Activated naive CD8-positive, alpha-beta T cell treated with anti-CD3 and anti-CD28 coated beads for 36 hours (primary cell): ENCODE measurements at regions not wholly inside any gene's neighbourhood (a gene's known extent, or its start where the extent isn't known, plus 50 kb on each side); places are given as distances from the start of the nearest gene placed in this dataset.

ENCODE experiments used
- DNase-seq: peaks from one replicate; pipeline ENCODE4 v3.0.0; 2021
- H3K27ac Mint-ChIP-seq: one replicate; pipeline ENCODE4 v1.8.0; 2022; ENCODE audit warnings: mild to moderate bottlenecking, moderate library complexity, mixed read lengths
- H3K27me3 Mint-ChIP-seq: one replicate; pipeline ENCODE4 v1.8.0; 2022; ENCODE audit warnings: mild to moderate bottlenecking, mixed read lengths
- H3K36me3 Mint-ChIP-seq: one replicate; pipeline ENCODE4 v1.8.0; 2021; ENCODE audit warnings: mild to moderate bottlenecking, mixed read lengths
- H3K4me1 Mint-ChIP-seq: one replicate; pipeline ENCODE4 v1.8.0; 2021; ENCODE audit warnings: mixed read lengths
- H3K4me3 Mint-ChIP-seq: one replicate; pipeline ENCODE4 v1.8.0; 2022; ENCODE audit warnings: mild to moderate bottlenecking, moderate library complexity, mixed read lengths
- H3K9me3 Mint-ChIP-seq: one replicate; pipeline ENCODE4 v1.8.0; 2022; ENCODE audit warnings: mixed read lengths

- no peaks in the 10 kb centered on the region for H3K36me3 Mint-ChIP-seq
- H3K27me3 Mint-ChIP-seq: no peaks in the 10 kb centered on the region
- no peak overlapping the region for H3K27ac Mint-ChIP-seq
- H3K4me3 Mint-ChIP-seq: no peak overlapping the region
- H3K4me1 Mint-ChIP-seq: no peaks in the 10 kb centered on the region
- no peak for DNase-seq
- H3K9me3 Mint-ChIP-seq: peaks cover 1% of the 10 kb centered on the region
Observed at GRCh38 chr12:77619425-77619824, 211.3 kb upstream of the NAV3 start.

- H3K4me3 Mint-ChIP-seq: no peak overlapping the region
- no peak for DNase-seq
- no peaks in the 10 kb centered on the region for H3K27me3 Mint-ChIP-seq
- H3K9me3 Mint-ChIP-seq: peaks cover 1% of the 10 kb centered on the region
- no peak overlapping the region for H3K27ac Mint-ChIP-seq
- no peaks in the 10 kb centered on the region for H3K4me1 Mint-ChIP-seq
- no peaks in the 10 kb centered on the region for H3K36me3 Mint-ChIP-seq
Observed at GRCh38 chr12:77617818-77618217, 212.9 kb upstream of the NAV3 start.

GRCh38 chr12:77615332-77615731 is 215.4 kb upstream of the NAV3 start:
- no peaks in the 10 kb centered on the region for H3K27me3 Mint-ChIP-seq
- peaks cover 1% of the 10 kb centered on the region for H3K9me3 Mint-ChIP-seq
- no peaks in the 10 kb centered on the region for H3K36me3 Mint-ChIP-seq
- H3K27ac Mint-ChIP-seq: no peak overlapping the region
- no peaks in the 10 kb centered on the region for H3K4me1 Mint-ChIP-seq
- no peak for DNase-seq
- no peak overlapping the region for H3K4me3 Mint-ChIP-seq

GRCh38 chr12:77613411-77613810 is 217.3 kb upstream of the NAV3 start:
- Mint-ChIP-seq H3K27ac (no peak overlapping the region), H3K4me1 (no peaks in the 10 kb centered on the region), H3K27me3 (no peaks in the 10 kb centered on the region), H3K4me3 (no peak overlapping the region), H3K36me3 (no peaks in the 10 kb centered on the region), H3K9me3 (peaks cover 1% of the 10 kb centered on the region)
- DNase-seq: no peak

GRCh38 chr12:77610446-77610845 is 220.2 kb upstream of the NAV3 start:
- H3K27me3 Mint-ChIP-seq: no peaks in the 10 kb centered on the region
- H3K27ac Mint-ChIP-seq: no peak overlapping the region
- H3K36me3 Mint-ChIP-seq: no peaks in the 10 kb centered on the region

GRCh38 chr12:77609016-77609415 is 221.7 kb upstream of the NAV3 start:
- no peaks in the 10 kb centered on the region for H3K4me1 Mint-ChIP-seq
- H3K9me3 Mint-ChIP-seq: no peaks in the 10 kb centered on the region
- H3K36me3 Mint-ChIP-seq: no peaks in the 10 kb centered on the region
- no peaks in the 10 kb centered on the region for H3K27me3 Mint-ChIP-seq
- no peak overlapping the region for H3K4me3 Mint-ChIP-seq
- no peak for DNase-seq
- H3K27ac Mint-ChIP-seq: no peak overlapping the region

More at GRCh38 chr12:77610446-77610845, 220.2 kb upstream of the NAV3 start:
- no peaks in the 10 kb centered on the region for H3K9me3 Mint-ChIP-seq
- DNase-seq: no peak
- H3K4me1 Mint-ChIP-seq: no peaks in the 10 kb centered on the region
- no peak overlapping the region for H3K4me3 Mint-ChIP-seq

- no peak for DNase-seq
- H3K9me3 Mint-ChIP-seq: no peaks in the 10 kb centered on the region
- H3K4me1 Mint-ChIP-seq: no peaks in the 10 kb centered on the region
- no peak overlapping the region for H3K4me3 Mint-ChIP-seq
- no peaks in the 10 kb centered on the region for H3K36me3 Mint-ChIP-seq
- H3K27ac Mint-ChIP-seq: no peak overlapping the region
- H3K27me3 Mint-ChIP-seq: no peaks in the 10 kb centered on the region
Observed at GRCh38 chr12:77608271-77608824, 222.3 kb upstream of the NAV3 start.

GRCh38 chr12:77606348-77606747 is 224.3 kb upstream of the NAV3 start:
- Mint-ChIP-seq H3K36me3 (no peaks in the 10 kb centered on the region), H3K27ac (no peak overlapping the region), H3K27me3 (no peaks in the 10 kb centered on the region), H3K4me3 (no peak overlapping the region), H3K4me1 (no peaks in the 10 kb centered on the region), H3K9me3 (peaks cover 2% of the 10 kb centered on the region)
- DNase-seq: no peak

- no peak for DNase-seq
- no peaks in the 10 kb centered on the region for H3K4me1 Mint-ChIP-seq
- peaks cover 2% of the 10 kb centered on the region for H3K9me3 Mint-ChIP-seq
- H3K27me3 Mint-ChIP-seq: no peaks in the 10 kb centered on the region
- no peaks in the 10 kb centered on the region for H3K36me3 Mint-ChIP-seq
- no peak overlapping the region for H3K4me3 Mint-ChIP-seq
- no peak overlapping the region for H3K27ac Mint-ChIP-seq
Observed at GRCh38 chr12:77603946-77604345, 226.7 kb upstream of the NAV3 start.

- no peaks in the 10 kb centered on the region for H3K27me3 Mint-ChIP-seq
- H3K4me3 Mint-ChIP-seq: no peak overlapping the region
- no peak overlapping the region for H3K27ac Mint-ChIP-seq
- DNase-seq: no peak
- H3K36me3 Mint-ChIP-seq: no peaks in the 10 kb centered on the region
- H3K4me1 Mint-ChIP-seq: no peaks in the 10 kb centered on the region
- H3K9me3 Mint-ChIP-seq: peaks cover 2% of the 10 kb centered on the region
Observed at GRCh38 chr12:77601069-77601468, 229.6 kb upstream of the NAV3 start.

- no peak overlapping the region for H3K4me3 Mint-ChIP-seq
- no peaks in the 10 kb centered on the region for H3K27me3 Mint-ChIP-seq
- DNase-seq: no peak
- peaks cover 2% of the 10 kb centered on the region for H3K9me3 Mint-ChIP-seq
- H3K36me3 Mint-ChIP-seq: no peaks in the 10 kb centered on the region
- H3K4me1 Mint-ChIP-seq: no peaks in the 10 kb centered on the region
- no peak overlapping the region for H3K27ac Mint-ChIP-seq
Observed at GRCh38 chr12:77600468-77600843, 230.2 kb upstream of the NAV3 start.

GRCh38 chr12:77599782-77600467 is 230.8 kb upstream of the NAV3 start:
- no peak for DNase-seq
- no peak overlapping the region for H3K27ac Mint-ChIP-seq
- peaks cover 2% of the 10 kb centered on the region for H3K9me3 Mint-ChIP-seq
- no peaks in the 10 kb centered on the region for H3K36me3 Mint-ChIP-seq
- no peaks in the 10 kb centered on the region for H3K27me3 Mint-ChIP-seq
- H3K4me3 Mint-ChIP-seq: no peak overlapping the region
- no peaks in the 10 kb centered on the region for H3K4me1 Mint-ChIP-seq

GRCh38 chr12:77594366-77594765 is 236.3 kb upstream of the NAV3 start:
- Mint-ChIP-seq H3K27me3 (no peaks in the 10 kb centered on the region), H3K4me1 (no peaks in the 10 kb centered on the region), H3K36me3 (no peaks in the 10 kb centered on the region), H3K27ac (no peak overlapping the region), H3K4me3 (no peak overlapping the region), H3K9me3 (no peaks in the 10 kb centered on the region)
- DNase-seq: no peak

- Mint-ChIP-seq H3K27ac (no peak overlapping the region), H3K4me1 (no peaks in the 10 kb centered on the region), H3K36me3 (no peaks in the 10 kb centered on the region), H3K9me3 (peaks cover 1% of the 10 kb centered on the region), H3K27me3 (no peaks in the 10 kb centered on the region), H3K4me3 (no peak overlapping the region)
- no peak for DNase-seq
Observed at GRCh38 chr12:77592836-77593235, 237.9 kb upstream of the NAV3 start.

GRCh38 chr12:77591959-77592743 is 238.5 kb upstream of the NAV3 start:
- Mint-ChIP-seq H3K4me3 (no peak overlapping the region), H3K4me1 (no peaks in the 10 kb centered on the region), H3K9me3 (peaks cover 1% of the 10 kb centered on the region), H3K27me3 (no peaks in the 10 kb centered on the region), H3K36me3 (no peaks in the 10 kb centered on the region), H3K27ac (no peak overlapping the region)
- DNase-seq: no peak

- DNase-seq: no peak
- Mint-ChIP-seq H3K4me3 (no peak overlapping the region), H3K36me3 (no peaks in the 10 kb centered on the region), H3K27ac (no peak overlapping the region), H3K9me3 (peaks cover 1% of the 10 kb centered on the region), H3K4me1 (no peaks in the 10 kb centered on the region), H3K27me3 (no peaks in the 10 kb centered on the region)
Observed at GRCh38 chr12:77590306-77590705, 240.4 kb upstream of the NAV3 start.
